ENCODE measurements at regions not wholly inside any gene's neighbourhood (a gene's known extent, or its start where the extent isn't known, plus 50 kb on each side); places are given as distances from the start of the nearest gene placed in this dataset.

DNA sequence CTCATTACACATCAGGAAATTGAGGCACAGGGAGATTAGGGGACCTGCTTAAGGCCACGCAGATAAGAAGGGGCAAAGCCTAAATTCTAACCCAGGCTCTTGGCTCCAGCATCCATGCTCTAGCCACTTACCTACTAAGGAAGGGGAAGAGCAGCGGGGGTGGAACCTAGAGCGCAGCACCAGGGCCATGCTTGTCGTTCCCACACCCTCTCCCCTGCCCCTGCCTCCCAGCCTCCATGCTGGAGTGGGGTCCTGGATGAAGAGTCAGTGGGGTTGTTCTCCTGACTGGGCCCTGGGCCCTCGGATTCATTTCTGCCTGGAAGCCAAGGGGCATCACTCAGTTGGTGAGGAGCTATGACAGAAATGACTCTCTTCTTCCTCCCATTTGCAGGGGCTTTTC lies 133.3 kb downstream of the FOXD2 start:
- no peak for FAIRE-seq
- TF ChIP-seq POU2F2 (IDR thresholded peaks at IDR 0.05; ENCODE audit: low read depth, low read length) (no peak), PAX5 (IDR thresholded peaks at IDR 0.05; ENCODE audit: insufficient read depth, low read length, severe bottlenecking) (no peak), POLR2A (IDR thresholded peaks at IDR 0.05; ENCODE audit: low read depth, low read length) (no peak), SPI1 (IDR thresholded peaks at IDR 0.05; ENCODE audit: low read depth, low read length) (no peak), POLR2AphosphoS5 (IDR thresholded peaks at IDR 0.05; ENCODE audit: low read depth, low read length) (no peak), TAF1 (IDR thresholded peaks at IDR 0.05; ENCODE audit: low read depth, low read length) (no peak)
- no peak for DNase-seq (ENCODE audit: insufficient read length, low spot score)

DNA sequence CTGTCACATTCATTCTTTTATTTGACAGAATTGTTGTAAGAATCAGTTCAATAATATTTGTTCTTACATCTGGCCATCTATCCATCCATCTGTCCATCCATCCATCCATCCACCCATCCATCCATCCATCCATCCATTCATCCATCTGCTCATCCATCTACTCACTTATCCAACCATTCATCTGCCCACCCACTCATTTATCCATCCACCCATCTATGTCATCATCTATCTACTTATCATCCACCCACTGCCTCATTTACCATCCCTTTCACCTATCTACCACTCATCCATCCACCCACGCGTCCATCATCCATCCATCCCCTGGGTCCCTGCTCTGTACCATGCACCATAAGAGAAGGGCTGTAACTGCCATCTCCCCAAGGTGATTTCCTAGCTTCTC lies 134.1 kb downstream of the FOXD2 start:
- TF ChIP-seq PAX5 (IDR thresholded peaks at IDR 0.05; ENCODE audit: insufficient read depth, low read length, severe bottlenecking) (no peak), POLR2A (IDR thresholded peaks at IDR 0.05; ENCODE audit: low read depth, low read length) (no peak), SPI1 (IDR thresholded peaks at IDR 0.05; ENCODE audit: low read depth, low read length) (no peak), TAF1 (IDR thresholded peaks at IDR 0.05; ENCODE audit: low read depth, low read length) (no peak), POLR2AphosphoS5 (IDR thresholded peaks at IDR 0.05; ENCODE audit: low read depth, low read length) (no peak), POU2F2 (IDR thresholded peaks at IDR 0.05; ENCODE audit: low read depth, low read length) (no peak)
- no peak for DNase-seq (ENCODE audit: insufficient read length, low spot score)
- no peak for FAIRE-seq

DNA sequence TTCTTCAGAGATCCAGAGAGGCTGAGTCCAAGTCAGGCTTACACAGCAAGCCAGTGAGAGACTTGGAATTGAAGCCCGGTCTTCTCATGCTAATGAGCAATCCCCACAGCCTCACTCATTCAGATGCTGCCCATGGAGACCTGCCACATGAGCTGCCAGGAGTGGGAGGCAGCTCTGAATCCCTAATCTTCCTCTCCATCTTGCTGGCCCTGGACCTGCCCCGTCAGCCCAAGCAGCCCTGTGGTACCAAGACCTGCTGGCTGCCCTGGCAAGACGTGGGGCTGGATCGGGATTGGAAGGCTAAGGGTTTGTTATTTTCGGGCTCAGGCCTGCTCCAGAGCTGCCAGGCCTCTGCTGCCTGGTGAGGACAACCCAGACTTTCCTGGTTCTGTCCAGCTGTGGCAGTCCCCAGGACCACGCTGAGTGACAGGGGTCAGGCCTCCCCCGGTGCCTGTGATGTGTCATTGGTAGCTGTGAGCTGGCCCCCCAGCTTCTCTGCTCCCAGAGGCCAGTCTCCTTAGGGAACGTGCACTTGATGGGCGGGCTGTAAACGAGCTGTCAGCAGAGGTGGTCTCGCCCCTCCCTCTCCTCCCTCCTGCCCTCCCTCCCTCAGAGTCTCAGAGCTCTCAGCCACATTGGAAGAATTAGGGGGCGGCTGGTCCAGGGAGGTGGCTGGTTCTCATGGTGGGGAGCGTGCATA lies 135.0 kb downstream of the FOXD2 start:
- TF ChIP-seq POU2F2 (IDR thresholded peaks at IDR 0.05; ENCODE audit: low read depth, low read length) (no peak), TAF1 (IDR thresholded peaks at IDR 0.05; ENCODE audit: low read depth, low read length) (no peak), POLR2A (IDR thresholded peaks at IDR 0.05; ENCODE audit: low read depth, low read length) (no peak), PAX5 (IDR thresholded peaks at IDR 0.05; ENCODE audit: insufficient read depth, low read length, severe bottlenecking) (no peak), POLR2AphosphoS5 (IDR thresholded peaks at IDR 0.05; ENCODE audit: low read depth, low read length) (no peak), SPI1 (IDR thresholded peaks at IDR 0.05; ENCODE audit: low read depth, low read length) (no peak)
- FAIRE-seq: no peak

DNA sequence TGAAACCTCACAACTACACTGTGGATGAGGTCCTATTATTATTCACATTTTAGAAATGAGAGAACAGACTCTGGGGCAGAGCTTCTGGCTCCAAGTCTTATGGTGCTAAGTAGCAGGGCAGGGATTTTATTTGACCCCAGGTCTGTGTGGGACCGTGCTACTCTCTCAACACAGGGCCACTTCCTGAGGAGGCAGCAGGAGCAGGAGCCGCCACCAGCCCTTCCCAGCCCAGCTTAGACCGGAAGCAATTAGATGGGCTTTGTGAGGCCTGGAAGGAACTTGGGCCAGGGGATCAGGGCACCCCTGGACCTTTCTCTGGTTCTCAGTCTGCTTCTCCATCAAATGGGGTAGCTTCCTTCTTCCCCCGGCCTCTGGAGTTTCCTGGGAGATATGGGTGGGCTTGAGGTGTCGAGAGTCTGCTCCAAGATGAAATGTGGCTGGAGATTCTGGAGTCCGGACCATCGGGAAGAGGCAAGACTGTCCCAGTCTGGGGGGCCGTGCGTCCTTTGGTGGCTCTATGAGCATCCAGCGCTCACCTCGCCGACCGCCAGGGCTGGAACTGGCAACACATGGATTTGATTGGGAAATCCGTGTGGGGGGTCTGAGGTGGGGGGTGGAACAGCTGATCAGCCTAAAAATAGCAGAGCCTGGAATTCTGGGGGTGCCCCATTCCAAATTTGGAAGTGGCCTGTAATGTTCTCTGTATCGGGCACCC lies 136.8 kb downstream of the FOXD2 start:
- DNase-seq (ENCODE audit: insufficient read length, low spot score): no peak
- no peak for FAIRE-seq
- TF ChIP-seq POLR2A (IDR thresholded peaks at IDR 0.05; ENCODE audit: low read depth, low read length): no peak
- no peak for TF ChIP-seq TAF1 (IDR thresholded peaks at IDR 0.05; ENCODE audit: low read depth, low read length)
- TF ChIP-seq SPI1 (IDR thresholded peaks at IDR 0.05; ENCODE audit: low read depth, low read length): no peak
- no peak for TF ChIP-seq POU2F2 (IDR thresholded peaks at IDR 0.05; ENCODE audit: low read depth, low read length)
- no peak for TF ChIP-seq PAX5 (IDR thresholded peaks at IDR 0.05; ENCODE audit: insufficient read depth, low read length, severe bottlenecking)
- no peak for TF ChIP-seq POLR2AphosphoS5 (IDR thresholded peaks at IDR 0.05; ENCODE audit: low read depth, low read length)

More for the DNA sequence above, 135.0 kb downstream of the FOXD2 start:
- no peak for DNase-seq (ENCODE audit: insufficient read length, low spot score)

DNA sequence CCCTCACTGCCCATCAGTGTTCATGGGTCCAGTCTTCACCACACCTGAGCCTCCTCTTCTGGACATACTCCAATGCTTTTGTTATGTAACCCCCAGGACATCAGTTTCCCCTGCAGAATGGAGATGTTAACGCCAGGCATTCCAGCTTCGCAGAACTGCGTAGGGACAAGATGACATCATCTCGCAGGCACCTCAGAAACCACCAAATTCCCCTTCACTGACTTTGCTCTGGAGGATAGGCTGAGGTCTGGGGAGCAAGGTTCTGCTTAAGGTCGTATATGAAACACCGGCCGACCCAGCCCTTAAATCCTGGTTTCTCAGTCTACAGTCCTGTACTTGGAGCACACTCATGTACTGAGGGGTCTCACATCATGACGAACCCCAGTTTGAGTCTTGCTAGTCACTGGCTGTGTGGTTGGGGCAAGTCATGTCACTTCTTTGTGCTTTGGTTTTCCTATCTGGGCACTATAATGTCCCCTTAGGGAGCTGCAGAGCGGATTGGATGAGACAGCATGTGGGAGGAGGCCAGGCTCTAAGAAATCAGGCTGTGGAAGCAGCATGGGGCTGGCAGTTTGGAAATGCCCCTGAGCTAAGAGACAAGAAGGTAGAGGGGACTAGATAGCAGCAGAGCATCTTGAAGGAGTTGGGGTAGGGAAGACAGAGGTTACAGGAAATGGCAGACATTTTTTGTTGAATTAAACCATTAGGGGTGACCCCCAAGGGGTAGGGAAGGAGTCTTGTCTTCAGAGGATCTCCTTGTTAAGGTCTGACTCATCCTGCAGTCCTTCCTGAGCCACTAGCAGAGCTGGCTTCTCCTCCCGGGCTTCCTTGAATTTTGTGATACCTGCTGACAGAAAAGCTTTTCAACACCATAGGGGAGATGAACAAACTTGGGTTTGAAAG lies 138.3 kb downstream of the FOXD2 start:
- DNase-seq (ENCODE audit: insufficient read length, low spot score) (no peak), FAIRE-seq (no peak)

DNA sequence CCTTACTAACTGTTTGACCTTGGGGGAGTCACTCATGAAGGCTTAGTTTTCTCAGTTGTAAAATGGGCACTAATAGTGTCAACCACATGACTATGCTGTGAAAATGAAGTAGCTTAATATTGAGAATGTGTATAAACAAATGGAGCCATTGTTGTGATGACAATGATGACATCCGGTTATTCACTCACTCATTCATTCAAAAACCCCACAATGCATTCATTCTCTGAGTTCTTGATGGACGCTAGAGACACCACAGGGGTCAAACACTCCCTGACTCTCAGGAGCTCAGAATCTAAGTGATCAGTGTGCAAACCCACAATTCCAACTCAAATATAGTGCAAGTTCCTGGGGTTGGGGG lies 138.9 kb downstream of the FOXD2 start:
- TF ChIP-seq SPI1 (IDR thresholded peaks at IDR 0.05; ENCODE audit: low read depth, low read length) (no peak), POU2F2 (IDR thresholded peaks at IDR 0.05; ENCODE audit: low read depth, low read length) (no peak), POLR2A (IDR thresholded peaks at IDR 0.05; ENCODE audit: low read depth, low read length) (no peak), POLR2AphosphoS5 (IDR thresholded peaks at IDR 0.05; ENCODE audit: low read depth, low read length) (no peak), PAX5 (IDR thresholded peaks at IDR 0.05; ENCODE audit: insufficient read depth, low read length, severe bottlenecking) (no peak), TAF1 (IDR thresholded peaks at IDR 0.05; ENCODE audit: low read depth, low read length) (no peak)
- FAIRE-seq: no peak
- no peak for DNase-seq (ENCODE audit: insufficient read length, low spot score)

More for the DNA sequence above, 138.3 kb downstream of the FOXD2 start:
- TF ChIP-seq POU2F2 (IDR thresholded peaks at IDR 0.05; ENCODE audit: low read depth, low read length) (no peak), PAX5 (IDR thresholded peaks at IDR 0.05; ENCODE audit: insufficient read depth, low read length, severe bottlenecking) (no peak), POLR2AphosphoS5 (IDR thresholded peaks at IDR 0.05; ENCODE audit: low read depth, low read length) (no peak), POLR2A (IDR thresholded peaks at IDR 0.05; ENCODE audit: low read depth, low read length) (no peak), SPI1 (IDR thresholded peaks at IDR 0.05; ENCODE audit: low read depth, low read length) (no peak), TAF1 (IDR thresholded peaks at IDR 0.05; ENCODE audit: low read depth, low read length) (no peak)

DNA sequence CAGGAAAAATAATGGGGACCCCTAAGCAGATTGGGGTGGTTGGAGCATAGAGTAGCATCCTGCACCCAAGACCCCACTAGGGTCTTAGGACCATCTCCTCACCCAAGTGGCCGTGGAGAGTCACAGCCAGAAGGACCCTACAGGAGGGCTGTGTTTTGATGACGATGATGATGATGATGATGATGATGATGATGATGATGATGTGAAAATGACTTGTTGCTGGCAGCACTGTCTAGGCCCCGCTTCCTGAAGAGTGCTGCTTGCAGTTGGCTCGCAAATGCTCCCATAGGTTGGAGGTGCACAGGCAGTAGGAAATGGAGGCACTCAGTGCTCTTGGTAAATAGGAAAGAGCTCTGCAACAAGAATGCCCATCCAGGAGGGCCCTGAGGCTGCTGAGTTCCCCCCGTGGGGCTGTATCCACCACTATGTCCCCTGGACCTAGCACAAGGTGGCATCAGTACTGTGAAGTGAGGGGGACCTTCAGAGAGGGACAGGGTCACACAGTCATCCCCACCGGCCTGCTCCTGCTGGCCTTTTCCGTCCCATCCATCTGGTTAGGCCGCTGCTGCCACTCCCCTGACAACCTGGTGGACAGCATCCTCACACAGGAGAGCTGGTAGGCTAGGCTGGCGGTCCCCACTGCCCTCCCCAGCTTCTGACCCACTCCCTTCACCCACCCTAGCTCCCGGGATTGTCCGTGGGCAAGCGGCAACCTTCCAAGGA lies 139.6 kb downstream of the FOXD2 start:
- TF ChIP-seq POLR2A (IDR thresholded peaks at IDR 0.05; ENCODE audit: low read depth, low read length) (no peak), POU2F2 (IDR thresholded peaks at IDR 0.05; ENCODE audit: low read depth, low read length) (no peak), PAX5 (IDR thresholded peaks at IDR 0.05; ENCODE audit: insufficient read depth, low read length, severe bottlenecking) (no peak), SPI1 (IDR thresholded peaks at IDR 0.05; ENCODE audit: low read depth, low read length) (no peak), TAF1 (IDR thresholded peaks at IDR 0.05; ENCODE audit: low read depth, low read length) (no peak), POLR2AphosphoS5 (IDR thresholded peaks at IDR 0.05; ENCODE audit: low read depth, low read length) (no peak)
- no peak for FAIRE-seq
- DNase-seq (ENCODE audit: insufficient read length, low spot score): no peak

DNA sequence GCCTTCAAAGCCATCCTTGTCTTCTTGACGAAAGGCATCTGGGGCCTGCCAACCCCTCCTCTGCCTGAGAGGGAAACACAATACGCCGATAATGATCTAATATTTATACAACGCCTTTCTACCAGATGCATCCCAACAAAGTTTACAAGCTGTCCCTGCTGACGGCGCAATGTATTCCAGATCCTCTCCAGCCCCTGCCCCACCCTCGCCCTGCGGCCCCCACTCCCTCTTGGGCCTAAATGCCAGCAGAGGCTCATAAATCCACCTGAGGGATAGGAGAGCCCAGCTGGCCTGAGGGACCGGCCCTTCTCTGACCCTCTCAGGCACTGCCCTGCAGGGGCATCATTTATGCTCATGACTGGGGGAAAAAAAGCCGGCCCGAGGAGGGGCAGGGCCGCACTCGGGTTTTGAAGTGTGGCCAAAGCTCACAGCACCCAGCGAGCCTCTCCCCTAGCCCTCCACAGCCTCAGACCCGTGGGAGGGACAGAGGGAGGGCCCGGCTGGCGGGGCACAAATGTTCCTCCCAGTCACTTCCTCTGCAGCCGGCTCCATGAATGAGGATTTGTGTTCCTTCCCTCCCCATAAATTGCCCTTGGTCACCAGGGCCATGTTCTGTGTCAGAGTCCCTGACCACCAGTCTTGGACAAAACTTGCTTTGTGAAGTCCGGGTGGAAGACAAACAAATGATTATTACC lies 140.3 kb downstream of the FOXD2 start:
- no peak for FAIRE-seq
- TF ChIP-seq SPI1 (IDR thresholded peaks at IDR 0.05; ENCODE audit: low read depth, low read length): no peak
- TF ChIP-seq POLR2A (IDR thresholded peaks at IDR 0.05; ENCODE audit: low read depth, low read length): no peak
- TF ChIP-seq POU2F2 (IDR thresholded peaks at IDR 0.05; ENCODE audit: low read depth, low read length): no peak
- no peak for TF ChIP-seq POLR2AphosphoS5 (IDR thresholded peaks at IDR 0.05; ENCODE audit: low read depth, low read length)
- no peak for TF ChIP-seq TAF1 (IDR thresholded peaks at IDR 0.05; ENCODE audit: low read depth, low read length)
- no peak for TF ChIP-seq PAX5 (IDR thresholded peaks at IDR 0.05; ENCODE audit: insufficient read depth, low read length, severe bottlenecking)
- no peak for DNase-seq (ENCODE audit: insufficient read length, low spot score)

All from GM12891 (cell line).